ENCODE measurements at regions not wholly inside any gene's neighbourhood (a gene's known extent, or its start where the extent isn't known, plus 50 kb on each side); places are given as distances from the start of the nearest gene placed in this dataset.
A peak's percentile ranks its signal among the peaks of the same experiment; 100 is the strongest.

DNA sequence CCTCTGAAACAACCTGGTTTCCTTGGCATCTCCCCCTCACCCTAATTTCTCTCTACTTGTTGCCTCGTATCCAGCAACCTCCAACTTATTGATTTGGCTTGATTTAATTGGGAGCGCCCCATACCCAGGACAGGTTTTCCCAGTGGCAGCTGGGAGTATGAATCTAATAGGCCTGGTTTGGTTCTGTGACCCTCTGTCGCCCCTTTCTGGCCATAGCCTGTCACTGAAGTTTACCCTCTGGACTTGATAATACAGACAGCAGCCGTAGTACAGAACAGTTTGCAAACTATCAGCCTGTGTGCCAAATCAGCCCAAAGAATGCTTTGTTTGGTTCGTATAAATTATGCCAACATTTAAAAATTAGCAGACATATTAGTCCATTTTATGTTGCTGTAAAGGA, 525.1 kb upstream of the GOLIM4 start:
- CTCF ChIA-PET = interaction anchor here (1.1 to 1.7 kb wide), 2 partner anchors 109 to 409 kb away, joined by 3 to 7 read pairs; no protein-coding TSS in a partner anchor
- H4K20me1 ChIP-seq (ENCODE audit: insufficient read depth) = no peaks in the 10 kb centered on the region
- no peaks in the 10 kb centered on the region for H3K79me2 ChIP-seq (ENCODE audit: low read depth)
- no TSS peak for BruUV-seq (replicated peaks)
- H3K36me3 ChIP-seq (ENCODE audit: low read depth) = no peaks in the 10 kb centered on the region
- H3F3A ChIP-seq (ENCODE audit: insufficient read depth, low read depth) = no peaks in the 10 kb centered on the region
- TF ChIP-seq EZH2 (IDR thresholded peaks at IDR 0.05; ENCODE audit: low read depth) = no peak
- TF ChIP-seq, protein P1, sequence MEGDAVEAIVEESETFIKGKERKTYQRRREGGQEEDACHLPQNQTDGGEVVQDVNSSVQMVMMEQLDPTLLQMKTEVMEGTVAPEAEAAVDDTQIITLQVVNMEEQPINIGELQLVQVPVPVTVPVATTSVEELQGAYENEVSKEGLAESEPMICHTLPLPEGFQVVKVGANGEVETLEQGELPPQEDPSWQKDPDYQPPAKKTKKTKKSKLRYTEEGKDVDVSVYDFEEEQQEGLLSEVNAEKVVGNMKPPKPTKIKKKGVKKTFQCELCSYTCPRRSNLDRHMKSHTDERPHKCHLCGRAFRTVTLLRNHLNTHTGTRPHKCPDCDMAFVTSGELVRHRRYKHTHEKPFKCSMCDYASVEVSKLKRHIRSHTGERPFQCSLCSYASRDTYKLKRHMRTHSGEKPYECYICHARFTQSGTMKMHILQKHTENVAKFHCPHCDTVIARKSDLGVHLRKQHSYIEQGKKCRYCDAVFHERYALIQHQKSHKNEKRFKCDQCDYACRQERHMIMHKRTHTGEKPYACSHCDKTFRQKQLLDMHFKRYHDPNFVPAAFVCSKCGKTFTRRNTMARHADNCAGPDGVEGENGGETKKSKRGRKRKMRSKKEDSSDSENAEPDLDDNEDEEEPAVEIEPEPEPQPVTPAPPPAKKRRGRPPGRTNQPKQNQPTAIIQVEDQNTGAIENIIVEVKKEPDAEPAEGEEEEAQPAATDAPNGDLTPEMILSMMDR (conservative IDR thresholded peaks at IDR 0.05) = peak; percentile 68
- H3K4me1 ChIP-seq (replicated peaks; ENCODE audit: insufficient read depth) = no peaks in the 10 kb centered on the region
- intact Hi-C loops (cut with micrococcal nuclease; ENCODE audit: unreplicated experiment) = loop anchor here (1.0 to 2.0 kb wide), 4 partner anchors 110 to 574 kb away; no protein-coding TSS in a partner anchor
- no peaks in the 10 kb centered on the region for H3K9me2 ChIP-seq (ENCODE audit: insufficient read depth)
- no peaks in the 10 kb centered on the region for H3K27me3 ChIP-seq (ENCODE audit: insufficient read depth, low read depth)
- POLR2A ChIA-PET (ENCODE audit: unreplicated experiment) = no interaction called here
- no peak overlapping the region for H3K4me2 ChIP-seq
- H3K9me3 ChIP-seq (ENCODE audit: insufficient read depth, low read depth) = no peaks in the 10 kb centered on the region
- DNase-seq = peak in 1 of 2 experiments; percentile 18
- no peak overlapping the region for H2AFZ ChIP-seq
- no peak overlapping the region for H3K27ac ChIP-seq
- no peak overlapping the region for H3K4me3 ChIP-seq

DNA sequence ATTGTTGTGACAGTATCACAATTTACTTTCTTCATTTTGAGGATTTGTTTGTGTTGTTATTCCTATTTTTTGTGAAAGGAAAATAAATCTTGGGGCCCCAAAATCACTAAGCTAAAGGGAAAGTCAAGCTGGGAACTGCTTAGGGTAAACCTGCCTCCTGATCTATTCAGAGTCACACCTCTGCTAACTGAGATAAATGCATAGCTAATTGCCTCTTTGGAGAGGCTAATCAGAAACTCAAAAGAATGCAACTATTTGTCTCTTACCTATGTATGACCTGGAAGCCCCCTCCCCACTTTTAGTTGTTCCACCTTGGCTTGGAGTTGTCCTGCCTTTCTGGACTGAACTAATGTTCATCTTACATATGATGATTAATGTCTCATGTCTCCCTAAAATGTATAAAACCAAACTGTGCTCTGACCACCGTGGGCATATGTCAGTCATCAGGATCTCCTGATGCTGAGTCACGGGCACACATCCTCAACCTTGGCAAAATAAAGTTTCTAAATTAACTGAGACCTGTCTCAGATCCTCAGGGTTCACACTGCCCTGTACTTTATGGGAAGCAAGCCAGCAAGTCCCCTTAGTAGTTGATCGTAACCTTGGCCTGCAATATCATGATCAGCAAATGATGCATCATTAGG, 523.2 kb upstream of the GOLIM4 start:
- H3K79me2 ChIP-seq (ENCODE audit: low read depth) = no peaks in the 10 kb centered on the region
- no peak overlapping the region for H3K4me3 ChIP-seq
- POLR2A ChIA-PET (ENCODE audit: unreplicated experiment) = no interaction called here
- no TSS peak for BruUV-seq (replicated peaks)
- H3K9me3 ChIP-seq (ENCODE audit: insufficient read depth, low read depth) = no peaks in the 10 kb centered on the region
- DNase-seq = no peak
- no peak overlapping the region for H3K4me2 ChIP-seq
- intact Hi-C loops (cut with micrococcal nuclease; ENCODE audit: unreplicated experiment) = no loop called here
- no peaks in the 10 kb centered on the region for H3F3A ChIP-seq (ENCODE audit: insufficient read depth, low read depth)
- H3K36me3 ChIP-seq (ENCODE audit: low read depth) = no peaks in the 10 kb centered on the region
- H3K27me3 ChIP-seq (ENCODE audit: insufficient read depth, low read depth) = no peaks in the 10 kb centered on the region
- no peak for TF ChIP-seq EZH2 (IDR thresholded peaks at IDR 0.05; ENCODE audit: low read depth)
- TF ChIP-seq, protein P1 (conservative IDR thresholded peaks at IDR 0.05) = no peak
- CTCF ChIA-PET = no interaction called here
- no peaks in the 10 kb centered on the region for H4K20me1 ChIP-seq (ENCODE audit: insufficient read depth)
- H3K4me1 ChIP-seq (replicated peaks; ENCODE audit: insufficient read depth) = no peaks in the 10 kb centered on the region
- H3K27ac ChIP-seq = no peak overlapping the region
- H3K9me2 ChIP-seq (ENCODE audit: insufficient read depth) = no peaks in the 10 kb centered on the region
- H2AFZ ChIP-seq = no peak overlapping the region

DNA sequence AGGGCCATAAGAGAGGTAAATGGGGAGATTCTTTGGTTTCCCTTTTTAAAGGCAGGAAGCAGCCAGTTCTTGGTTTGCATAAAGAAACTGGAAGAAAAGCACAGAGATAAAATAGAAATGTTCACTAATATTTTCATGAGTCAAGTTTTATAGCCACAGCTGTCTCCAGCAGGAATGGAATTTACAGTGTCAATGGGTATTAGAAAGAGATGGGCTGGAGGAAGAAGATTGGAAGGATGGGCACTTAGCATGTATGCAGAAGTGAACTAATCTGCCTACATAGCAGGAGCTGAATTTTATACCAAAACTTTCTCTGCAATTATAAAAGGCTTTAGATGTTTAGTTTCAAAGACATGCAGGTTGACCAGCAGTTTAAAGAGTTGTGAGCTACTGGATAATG, 521.9 kb upstream of the GOLIM4 start:
- ChIA-PET CTCF (no interaction called here), POLR2A (ENCODE audit: unreplicated experiment) (no interaction called here)
- no peaks in the 10 kb centered on the region for H3K36me3 ChIP-seq (ENCODE audit: low read depth)
- intact Hi-C loops (cut with micrococcal nuclease; ENCODE audit: unreplicated experiment) = no loop called here
- no peaks in the 10 kb centered on the region for H4K20me1 ChIP-seq (ENCODE audit: insufficient read depth)
- no peaks in the 10 kb centered on the region for H3F3A ChIP-seq (ENCODE audit: insufficient read depth, low read depth)
- no peak overlapping the region for H3K4me3 ChIP-seq
- no peak for DNase-seq
- no TSS peak for BruUV-seq (replicated peaks)
- H3K79me2 ChIP-seq (ENCODE audit: low read depth) = no peaks in the 10 kb centered on the region
- no peak overlapping the region for H3K27ac ChIP-seq
- no peaks in the 10 kb centered on the region for H3K4me1 ChIP-seq (replicated peaks; ENCODE audit: insufficient read depth)
- TF ChIP-seq EZH2 (IDR thresholded peaks at IDR 0.05; ENCODE audit: low read depth) = no peak
- TF ChIP-seq, protein P1 (conservative IDR thresholded peaks at IDR 0.05) = no peak
- no peaks in the 10 kb centered on the region for H3K9me2 ChIP-seq (ENCODE audit: insufficient read depth)
- H3K9me3 ChIP-seq (ENCODE audit: insufficient read depth, low read depth) = no peaks in the 10 kb centered on the region
- H3K4me2 ChIP-seq = no peak overlapping the region
- H2AFZ ChIP-seq = no peak overlapping the region
- H3K27me3 ChIP-seq (ENCODE audit: insufficient read depth, low read depth) = no peaks in the 10 kb centered on the region

Data from PC-9 (cell line).